Common myeloid progenitor, CD34-positive (primary cell): ENCODE measurements at regions not wholly inside any gene's neighbourhood (a gene's known extent, or its start where the extent isn't known, plus 50 kb on each side); places are given as distances from the start of the nearest gene placed in this dataset.
"Not testable (repeated sequence)": the region's sequence is repeated elsewhere in the genome, so short reads cannot be mapped to it uniquely, and the experiment has no call there.

Source experiments
- CTCF ChIA-PET: fragments of 350-600 bp; sonication (Branson Sonifier 250); formaldehyde crosslinking; loops from one replicate; lab custom pipeline; 2021; ENCODE audit warnings: antibody characterized with exemption; lab: Charles Lee
- POLR2A ChIA-PET: fragments of 350-600 bp; sonication (Branson Sonifier 250); formaldehyde crosslinking; loops from one replicate; lab custom pipeline; 2021; ENCODE audit warnings: antibody characterized with exemption; lab: Charles Lee
- DNase-seq, 3 donors: peaks; one replicate each; pipeline versions ENCODE4 v3.0.0 to v3.0.0-alpha.2; 2013
- H3K27ac ChIP-seq, 2 experiments: 1 replicate in 1 of 2; 2 replicates in 1 of 2; pipeline ENCODE4 v1.7.0; 2013; ENCODE audit warnings: inconsistent platforms in 2 of 2, low read length in 2 of 2, mild to moderate bottlenecking in 2 of 2, low read depth in 1 of 2, moderate library complexity in 1 of 2; ENCODE audit not compliant: severe bottlenecking in 2 of 2, insufficient read depth in 1 of 2, poor library complexity in 1 of 2
- H3K27me3 ChIP-seq, 5 experiments: replicated peaks in 2 of 5; 1 replicate in 3 of 5; 2 replicates in 2 of 5; pipeline versions ENCODE4 v1.6.1 to v1.7.0; 2013; ENCODE audit warnings: low read length in 4 of 5, mild to moderate bottlenecking in 2 of 5, moderate library complexity in 2 of 5, inconsistent platforms in 1 of 5; ENCODE audit not compliant: insufficient read depth in 5 of 5, control insufficient read depth in 4 of 5
- H3K36me3 ChIP-seq, 4 experiments: 1 replicate in 2 of 4; 2 replicates in 2 of 4; pipeline versions ENCODE4 v1.6.1 to v1.7.0; 2013; ENCODE audit warnings: low read length in 3 of 4, control low read depth in 1 of 4, mild to moderate bottlenecking in 1 of 4; ENCODE audit not compliant: control insufficient read depth in 4 of 4, insufficient read depth in 4 of 4
- H3K4me1 ChIP-seq, 4 experiments: 1 replicate in 3 of 4; 2 replicates in 1 of 4; pipeline versions ENCODE4 v1.6.1 to v1.7.1; 2013; ENCODE audit warnings: low read length in 3 of 4, mild to moderate bottlenecking in 3 of 4, control low read depth in 1 of 4, inconsistent platforms in 1 of 4, moderate library complexity in 1 of 4; ENCODE audit not compliant: control insufficient read depth in 4 of 4, insufficient read depth in 4 of 4; ENCODE audit errors: control extremely low read depth in 1 of 4
- H3K4me3 ChIP-seq, 7 experiments: 1 replicate in 4 of 7; 2 replicates in 3 of 7; pipeline versions ENCODE4 v1.5.1 to v1.7.0; 2013; ENCODE audit warnings: mild to moderate bottlenecking in 7 of 7, low read length in 6 of 7, moderate library complexity in 6 of 7, inconsistent platforms in 2 of 7, low read depth in 2 of 7, control low read depth in 1 of 7; ENCODE audit not compliant: insufficient read depth in 4 of 7, control insufficient read depth in 1 of 7; ENCODE audit errors: extremely low read depth in 1 of 7
- H3K9me3 ChIP-seq, 5 experiments: 1 replicate in 4 of 5; 2 replicates in 1 of 5; pipeline versions ENCODE4 v1.6.1 to v1.7.1; 2013; ENCODE audit warnings: low read length in 4 of 5, mild to moderate bottlenecking in 2 of 5, inconsistent platforms in 1 of 5, low read depth in 1 of 5, moderate library complexity in 1 of 5; ENCODE audit not compliant: control insufficient read depth in 4 of 5, insufficient read depth in 2 of 5; ENCODE audit errors: control extremely low read depth in 1 of 5
- WGBS: methylation state at CpG from one replicate; pipeline ENCODE4 v1.1.5; 2013; ENCODE audit not compliant: insufficient coverage; 5-methylcytosine and 5-hydroxymethylcytosine counted together

DNA sequence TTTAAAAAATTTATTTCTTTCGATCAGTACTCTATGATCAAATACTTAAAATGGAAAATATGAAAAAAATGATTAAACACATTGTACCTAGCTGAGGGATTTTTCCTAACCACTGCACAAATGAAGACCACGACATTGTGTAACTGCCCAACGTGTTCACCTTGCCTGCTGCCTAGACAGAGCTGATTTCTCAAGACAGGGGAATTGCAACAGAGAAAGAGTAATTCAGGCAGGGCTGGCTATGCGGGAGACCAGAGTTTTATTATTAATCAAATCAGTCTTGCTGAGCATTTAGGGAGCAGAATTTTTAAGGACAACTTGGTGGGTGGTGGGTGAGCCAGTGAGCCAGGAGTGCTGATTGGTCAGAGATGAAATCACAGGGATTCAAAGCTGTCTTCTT is 1290.8 kb downstream of the RPIA start:
- H3K27ac ChIP-seq, H3K27me3 ChIP-seq, CTCF ChIA-PET, H3K4me1 ChIP-seq, H3K36me3 ChIP-seq, DNase-seq, H3K4me3 ChIP-seq, POLR2A ChIA-PET, H3K9me3 ChIP-seq: not testable (repeated sequence)
- 100% methylated on average over 1 of the region's 4 CpGs for WGBS

DNA sequence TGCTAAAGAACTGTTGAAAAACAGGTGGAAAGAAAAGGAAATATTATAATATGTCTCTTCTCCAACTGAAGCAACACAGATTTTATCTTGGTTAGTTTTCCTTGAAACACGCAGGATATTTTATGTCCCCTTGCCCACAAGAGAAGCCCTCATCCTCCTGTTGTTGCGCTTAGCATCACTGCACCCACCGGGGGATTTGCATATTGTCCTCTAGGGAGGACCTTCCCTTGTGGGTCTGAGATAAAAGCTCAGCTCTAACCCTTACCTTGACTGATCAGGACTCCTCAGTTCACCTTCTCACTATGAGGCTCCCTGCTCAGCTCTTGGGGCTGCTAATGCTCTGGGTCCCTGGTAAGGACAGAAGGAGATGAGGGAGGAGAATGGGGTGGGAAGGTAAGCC is 1294.2 kb downstream of the RPIA start:
- H3K27ac ChIP-seq, H3K36me3 ChIP-seq, DNase-seq, H3K9me3 ChIP-seq, POLR2A ChIA-PET, CTCF ChIA-PET, H3K27me3 ChIP-seq, H3K4me1 ChIP-seq, H3K4me3 ChIP-seq: not testable (repeated sequence)
- WGBS = no CpG with 5 or more reads among the region's 3 CpGs

DNA sequence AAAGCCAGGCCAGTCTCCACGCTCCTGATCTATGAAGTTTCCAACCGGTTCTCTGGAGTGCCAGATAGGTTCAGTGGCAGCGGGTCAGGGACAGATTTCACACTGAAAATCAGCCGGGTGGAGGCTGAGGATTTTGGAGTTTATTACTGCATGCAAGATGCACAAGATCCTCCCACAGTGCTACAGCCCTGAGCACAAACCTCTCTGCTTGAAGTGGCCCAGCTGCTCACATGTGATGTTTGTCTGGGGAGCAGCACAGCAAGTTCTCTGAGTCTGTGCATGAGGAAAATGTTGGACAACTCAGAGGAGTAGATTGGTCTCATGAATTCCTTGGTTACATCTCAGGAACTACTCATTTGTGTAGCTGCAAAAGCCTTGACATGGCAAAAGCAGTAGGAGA is 1295.1 kb downstream of the RPIA start:
- H3K27me3 ChIP-seq, H3K36me3 ChIP-seq, H3K27ac ChIP-seq, POLR2A ChIA-PET, H3K9me3 ChIP-seq, H3K4me3 ChIP-seq, H3K4me1 ChIP-seq, CTCF ChIA-PET, DNase-seq: not testable (repeated sequence)
- 100% methylated on average over 3 of the region's 4 CpGs for WGBS

DNA sequence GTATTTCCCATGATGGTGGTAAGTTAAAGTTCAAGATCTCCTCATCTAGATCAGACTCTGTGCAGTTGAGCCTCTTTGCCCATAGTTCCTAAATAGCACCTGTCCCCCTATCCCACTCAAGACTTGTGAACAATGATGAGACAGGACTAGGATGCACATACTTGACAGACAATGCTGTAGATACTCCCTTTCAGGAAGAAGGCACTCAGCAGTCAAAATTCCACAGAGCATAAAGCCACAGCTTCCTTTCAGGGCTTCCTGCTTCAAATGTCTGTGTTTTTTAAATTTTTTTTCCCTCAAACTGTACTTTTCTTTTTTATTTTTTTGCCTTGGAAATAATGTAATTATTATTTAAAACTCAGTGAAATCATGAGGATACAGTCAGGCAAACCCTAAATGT is 1305.3 kb downstream of the RPIA start:
- peaks cover 0 to 23% (median 7%) of the 10 kb centered on the region in 4 experiments for H3K4me1 ChIP-seq
- H3K27ac ChIP-seq, H3K36me3 ChIP-seq, DNase-seq, POLR2A ChIA-PET, H3K27me3 ChIP-seq, H3K9me3 ChIP-seq, H3K4me3 ChIP-seq, CTCF ChIA-PET: not testable (repeated sequence)

DNA sequence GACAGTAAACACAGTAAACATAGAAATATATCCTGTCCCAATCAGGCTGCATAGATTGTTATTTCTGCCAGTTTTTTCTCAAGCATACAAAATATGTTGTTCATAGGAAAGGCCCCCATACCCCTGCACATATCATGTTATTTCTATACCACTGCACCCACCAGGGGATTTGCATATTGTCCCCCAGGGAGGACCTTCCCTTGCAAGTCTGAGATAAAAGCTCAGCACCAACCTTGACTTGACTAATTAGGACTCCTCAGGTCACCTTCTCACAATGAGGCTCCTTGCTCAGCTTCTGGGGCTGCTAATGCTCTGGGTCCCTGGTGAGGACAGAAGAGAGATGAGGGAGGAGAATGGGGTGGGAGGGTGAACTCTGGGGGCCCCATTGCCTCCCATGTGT is 1313.1 kb downstream of the RPIA start:
- H3K4me3 ChIP-seq, CTCF ChIA-PET, H3K27ac ChIP-seq, H3K36me3 ChIP-seq, H3K4me1 ChIP-seq, H3K9me3 ChIP-seq, POLR2A ChIA-PET, DNase-seq, H3K27me3 ChIP-seq: not testable (repeated sequence)

DNA sequence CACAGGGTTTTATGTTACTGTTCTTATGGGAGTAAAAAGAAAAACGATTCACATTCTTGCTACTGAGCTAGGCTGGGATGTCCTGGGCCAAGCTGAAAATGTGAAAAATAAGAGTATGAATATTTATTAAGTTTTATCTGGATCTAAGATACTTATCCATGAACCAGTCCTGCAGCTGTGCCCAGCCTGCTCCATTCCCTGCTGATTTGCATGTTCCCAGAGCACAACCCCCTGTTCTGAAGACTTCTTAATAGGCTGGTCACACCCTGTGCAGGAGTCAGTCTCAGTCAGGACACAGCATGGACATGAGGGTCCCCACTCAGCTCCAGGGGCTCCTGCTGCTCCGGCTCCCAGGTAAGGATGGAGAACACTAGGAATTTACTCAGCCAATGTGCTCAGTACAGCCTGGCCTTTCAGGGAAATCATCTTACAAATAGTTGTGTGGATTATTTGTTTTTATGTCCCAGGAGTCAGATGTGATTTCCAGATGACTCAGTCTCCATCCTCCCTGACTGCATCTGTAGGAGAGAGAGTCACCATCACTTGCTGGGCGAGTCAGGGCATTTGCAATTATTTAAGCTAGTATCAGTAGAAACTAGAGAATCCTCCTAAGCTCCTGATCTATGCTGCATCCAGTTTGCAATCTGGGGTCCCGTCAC is 1319.1 kb downstream of the RPIA start:
- 83% methylated on average over 1 of the region's 4 CpGs for WGBS
- H3K27ac ChIP-seq, CTCF ChIA-PET, H3K27me3 ChIP-seq, H3K4me3 ChIP-seq, DNase-seq, H3K36me3 ChIP-seq, H3K9me3 ChIP-seq, H3K4me1 ChIP-seq, POLR2A ChIA-PET: not testable (repeated sequence)

DNA sequence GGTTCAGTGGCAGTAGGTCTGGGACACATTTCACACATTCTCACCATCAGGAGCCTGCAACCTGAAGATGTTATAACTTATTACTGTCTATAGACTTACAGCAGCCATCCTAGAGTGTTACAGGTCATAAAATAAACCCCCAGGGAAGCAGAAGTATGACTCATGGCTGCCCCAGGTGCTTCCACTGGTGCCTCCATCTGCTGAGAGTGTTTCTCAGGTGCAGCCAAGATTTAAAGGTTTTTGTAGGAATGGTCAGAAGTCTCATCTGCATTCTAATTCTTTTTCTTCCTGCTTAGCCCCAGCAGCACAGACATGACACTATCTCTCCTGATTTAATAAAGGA is 1319.6 kb downstream of the RPIA start:
- DNase-seq, H3K4me3 ChIP-seq, H3K4me1 ChIP-seq, H3K27me3 ChIP-seq, H3K27ac ChIP-seq, POLR2A ChIA-PET, H3K36me3 ChIP-seq, H3K9me3 ChIP-seq, CTCF ChIA-PET: not testable (repeated sequence)
